GM04503 (cell line): ENCODE measurements at regions not wholly inside any gene's neighbourhood (a gene's known extent, or its start where the extent isn't known, plus 50 kb on each side); places are given as distances from the start of the nearest gene placed in this dataset.
"Not testable (repeated sequence)": the region's sequence is repeated elsewhere in the genome, so short reads cannot be mapped to it uniquely, and the experiment has no call there.

Source experiments
- DNase-seq: peaks from one replicate; pipeline ENCODE4 v3.0.0-alpha.2; 2012; ENCODE audit warnings: low read depth

DNA sequence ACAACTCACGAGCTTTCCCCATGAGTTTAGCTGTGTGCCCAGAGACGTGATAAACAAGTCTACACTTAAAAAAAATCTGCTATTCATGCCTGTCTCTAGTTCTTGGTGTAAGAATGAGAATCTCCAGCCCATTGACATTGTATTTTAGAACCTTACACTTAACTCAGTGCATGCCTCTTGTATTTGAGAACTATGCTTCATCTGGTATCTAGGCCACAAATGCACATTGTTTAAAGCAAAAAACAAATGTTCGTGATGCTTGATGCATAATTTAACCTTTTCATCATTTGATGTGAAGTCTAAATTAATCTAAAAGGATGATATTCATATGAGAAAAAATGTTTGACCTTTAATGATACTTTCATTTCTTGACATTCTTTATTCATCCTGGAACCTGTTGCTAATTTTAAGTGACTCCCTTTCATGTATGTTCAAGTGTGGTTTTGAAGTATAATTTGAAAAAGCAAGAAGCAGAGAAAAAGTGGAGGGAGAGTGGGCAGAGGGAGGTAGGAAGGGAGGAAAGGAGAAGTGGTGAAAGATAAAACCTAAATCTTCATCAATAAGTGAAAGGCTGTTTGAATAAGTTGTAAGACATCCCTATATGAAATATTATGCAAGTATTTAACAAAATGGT is 116.9 kb downstream of the PFDN4 start:
- no peak for DNase-seq

DNA sequence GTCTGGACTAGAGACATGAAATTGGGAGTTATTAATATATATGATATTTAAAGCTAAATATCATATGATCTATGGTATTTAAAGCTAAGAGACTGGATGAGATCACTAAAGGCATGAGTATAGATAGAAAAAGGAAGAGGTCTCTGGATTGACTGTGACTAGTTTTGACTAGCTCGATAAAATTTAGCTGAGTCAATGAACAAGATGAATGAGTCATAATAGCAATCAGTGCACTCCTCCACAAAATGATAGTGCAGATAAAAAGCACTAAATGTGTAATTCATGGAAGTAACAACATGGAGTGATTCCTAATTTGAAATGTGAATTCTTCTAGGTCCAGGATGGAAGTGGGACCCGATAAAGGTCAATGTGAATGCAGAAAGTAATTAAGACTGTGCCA is 127.4 kb downstream of the PFDN4 start:
- DNase-seq = no peak

DNA sequence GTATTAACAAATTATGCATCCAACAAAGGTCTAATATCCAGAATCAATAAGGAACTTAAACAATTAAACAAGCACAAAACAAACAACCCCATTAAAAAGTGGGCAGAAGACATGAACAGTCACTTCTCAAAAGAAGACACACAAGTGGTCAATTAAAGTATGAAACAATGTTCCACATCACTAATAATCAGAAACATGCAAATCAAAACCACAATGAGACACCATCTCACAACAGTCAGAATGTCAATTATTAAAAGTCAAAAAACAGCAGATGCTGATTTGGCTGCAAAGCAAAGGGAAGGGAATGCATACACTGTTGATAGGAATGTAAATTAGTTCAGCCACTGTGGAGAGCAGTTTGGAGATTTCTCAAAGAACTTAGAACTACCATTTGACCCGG is 129.3 kb downstream of the PFDN4 start:
- DNase-seq = no peak

- no peak for DNase-seq
Measured at GRCh38 chr20:54339093-54339492, 131.2 kb downstream of the PFDN4 start.

GRCh38 chr20:54340206-54340605 is 132.3 kb downstream of the PFDN4 start:
- no peak for DNase-seq

DNA sequence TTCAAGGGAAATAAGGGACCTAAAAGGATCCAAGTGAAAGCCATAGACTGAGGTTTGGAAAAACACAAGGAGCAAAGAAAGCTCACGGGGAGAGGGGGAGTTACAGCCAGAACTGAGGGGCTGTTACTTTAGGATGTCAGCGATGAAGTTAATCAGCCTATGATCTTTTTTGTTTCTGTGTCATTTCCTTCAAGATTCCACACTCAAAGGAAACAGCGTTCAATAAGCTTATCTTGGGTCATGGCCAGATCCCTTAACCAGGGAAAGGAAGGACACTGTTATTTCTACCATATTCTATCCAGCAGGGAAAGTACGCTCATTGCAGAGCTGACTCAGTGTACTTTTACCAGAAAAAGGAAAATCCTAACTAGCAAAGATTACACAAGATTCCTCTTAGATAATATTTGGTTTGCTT is 132.8 kb downstream of the PFDN4 start:
- DNase-seq = peak; percentile 24

DNA sequence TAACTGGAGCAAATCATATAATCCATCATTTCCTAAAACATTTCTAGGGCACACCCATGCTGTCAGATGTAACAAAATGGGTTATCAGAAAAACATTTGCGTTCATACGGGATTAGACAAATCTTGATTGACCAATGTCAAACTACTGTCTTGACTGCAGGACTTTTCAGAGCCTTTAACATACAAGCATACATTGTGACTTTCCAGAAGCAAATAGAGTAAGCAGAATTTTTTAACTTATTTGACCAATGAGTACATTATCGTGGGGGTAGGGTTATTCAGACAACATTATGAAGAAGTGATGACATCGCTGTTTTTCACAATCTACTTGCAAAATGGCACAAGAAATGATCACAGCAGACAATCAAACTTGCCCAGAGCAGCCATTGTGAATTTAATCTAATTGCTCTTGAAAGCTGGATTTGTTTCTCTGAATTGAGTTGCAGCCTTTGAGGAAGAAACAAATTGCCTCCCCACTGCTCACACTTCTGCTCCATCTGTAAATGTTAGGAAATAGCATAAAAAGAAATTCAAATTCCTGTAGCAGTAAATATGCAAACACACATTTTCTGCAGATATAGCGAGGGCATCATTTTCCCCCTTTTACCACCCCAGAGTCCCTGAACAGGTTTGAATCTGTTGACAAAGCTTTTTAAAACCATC is 133.0 kb upstream of the DOK5 start:
- no peak for DNase-seq

GRCh38 chr20:54343099-54343498 is 132.3 kb upstream of the DOK5 start:
- no peak for DNase-seq

GRCh38 chr20:54343634-54344033 is 131.8 kb upstream of the DOK5 start:
- DNase-seq = no peak

- no peak for DNase-seq
Measured at GRCh38 chr20:54344832-54345231, 130.6 kb upstream of the DOK5 start.

DNA sequence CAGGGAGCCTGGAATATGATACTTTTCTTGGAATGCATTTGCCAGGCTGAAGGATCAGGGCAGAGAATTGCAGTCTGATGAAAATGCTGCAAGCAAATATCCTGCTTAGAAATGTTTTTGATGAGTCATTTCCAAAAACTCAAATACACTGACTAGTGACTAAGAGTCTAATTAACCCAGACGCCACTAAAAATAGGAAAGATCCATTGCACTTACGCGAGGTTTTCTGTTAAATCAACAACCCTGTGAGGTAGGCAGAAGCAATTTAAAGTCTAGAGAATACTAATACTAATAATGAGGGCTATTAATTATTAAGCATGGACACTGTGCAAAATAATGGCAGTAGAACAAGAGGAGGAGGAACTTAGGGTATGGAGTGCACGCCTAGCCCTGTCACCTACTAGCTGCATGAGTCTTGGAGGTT is 130.1 kb upstream of the DOK5 start:
- DNase-seq = peak; percentile 77

- no peak for DNase-seq
Measured at GRCh38 chr20:54345821-54346220, 129.6 kb upstream of the DOK5 start.

DNA sequence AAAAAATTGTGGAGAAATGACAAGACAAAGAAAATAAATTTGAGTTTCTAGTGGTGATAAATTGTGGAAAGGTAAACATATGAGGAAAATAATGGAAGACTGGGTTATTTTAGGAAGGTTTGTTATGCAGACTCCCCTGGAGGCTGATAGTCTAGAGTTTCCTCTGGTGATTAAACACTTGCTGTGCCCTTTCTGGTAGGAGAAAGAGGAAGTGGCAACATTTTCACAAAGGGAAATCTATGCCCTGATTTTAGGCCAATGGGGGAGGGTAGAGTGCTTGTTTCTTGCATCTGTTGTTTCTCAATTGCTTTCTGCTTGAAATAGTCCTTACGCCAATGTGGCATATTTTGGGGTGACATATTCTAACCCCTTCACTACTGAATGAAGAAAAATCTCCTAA is 129.1 kb upstream of the DOK5 start:
- DNase-seq = no peak

DNA sequence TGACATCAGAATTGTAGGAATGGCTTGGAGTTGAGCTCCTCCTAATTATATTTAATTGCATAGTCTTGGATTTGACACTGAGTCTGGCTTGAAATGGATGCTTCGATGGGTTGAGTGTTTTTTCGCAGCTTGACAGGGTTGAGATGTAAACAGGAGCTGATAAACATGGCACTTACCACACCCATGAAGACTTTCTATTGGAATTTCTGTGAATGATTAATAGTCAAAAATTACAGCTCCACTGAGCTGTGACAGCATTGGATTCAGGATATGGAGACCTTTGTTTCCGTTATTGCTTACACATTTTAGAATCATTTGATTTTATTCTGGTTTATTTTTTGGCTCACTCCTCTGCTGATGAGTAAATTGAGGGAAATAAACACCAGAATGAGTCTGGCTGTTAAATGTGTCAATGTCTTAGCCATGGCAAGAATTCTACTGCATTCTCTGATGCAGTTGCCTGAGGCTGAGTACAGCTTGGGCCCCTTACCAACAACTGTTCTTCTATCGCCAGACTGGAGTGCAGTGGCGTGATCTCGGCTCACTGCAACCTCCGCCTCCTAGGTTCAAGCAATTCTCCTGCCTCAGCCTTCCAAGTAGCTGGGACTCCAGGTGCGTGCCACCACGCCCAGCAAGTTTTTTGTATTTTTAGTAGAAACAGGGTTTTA is 128.1 kb upstream of the DOK5 start:
- DNase-seq = no peak

DNA sequence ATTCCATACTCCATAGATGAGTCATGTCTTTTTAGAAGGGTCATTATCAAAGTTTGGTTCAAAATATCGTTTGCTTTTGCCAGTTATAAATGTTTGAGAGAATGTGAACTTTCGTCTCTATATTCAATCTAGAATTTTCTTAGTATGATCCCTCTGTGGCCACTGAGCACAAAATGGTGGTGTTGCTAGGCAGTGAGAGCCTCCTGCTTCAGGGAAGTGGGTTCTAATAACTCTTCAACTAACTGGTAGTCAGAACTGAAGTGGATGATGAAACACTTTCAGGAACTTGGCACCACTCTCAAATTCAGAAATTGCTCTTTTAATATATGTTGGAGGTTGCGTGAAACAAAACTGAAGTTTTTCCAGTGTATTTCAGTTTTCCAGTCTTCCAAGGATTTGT is 125.0 kb upstream of the DOK5 start:
- no peak for DNase-seq

DNA sequence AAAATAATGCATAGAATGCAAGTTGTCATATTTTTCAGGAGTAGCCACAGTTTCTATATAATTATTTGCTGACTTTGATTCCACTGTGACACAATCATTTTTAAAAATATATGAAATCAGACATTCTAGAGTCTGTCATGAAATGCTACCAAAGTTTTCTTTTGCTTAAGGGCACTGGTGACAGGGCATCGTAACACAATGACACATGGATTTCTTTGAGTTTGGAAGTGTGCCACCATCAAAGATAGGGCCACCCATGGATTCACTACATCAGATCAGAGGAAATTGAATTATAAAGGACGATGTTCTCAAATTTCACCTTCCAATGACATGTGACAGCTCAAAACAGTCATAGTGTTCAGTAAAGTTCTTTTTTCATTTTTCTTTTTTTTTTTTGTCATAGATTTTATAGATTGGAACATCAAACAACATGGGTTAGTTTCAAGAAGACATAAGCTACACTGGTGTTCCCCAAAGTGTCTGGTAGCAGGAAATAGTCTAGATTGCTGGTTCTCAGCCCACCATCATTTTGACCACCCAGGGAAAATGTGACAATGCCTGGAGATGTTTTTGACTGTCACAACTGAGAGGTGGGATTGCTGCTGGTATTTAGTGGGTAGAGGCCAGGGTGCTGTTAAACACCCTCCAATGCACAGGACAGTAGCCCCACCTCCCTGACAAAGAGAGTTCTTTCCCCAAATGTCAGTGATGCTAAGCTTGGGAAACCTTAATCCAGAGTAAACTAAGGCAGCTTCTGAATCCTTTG is 123.8 kb upstream of the DOK5 start:
- DNase-seq = no peak

- DNase-seq = not testable (repeated sequence)
Measured at GRCh38 chr20:54352541-54352940, 122.9 kb upstream of the DOK5 start.

DNA sequence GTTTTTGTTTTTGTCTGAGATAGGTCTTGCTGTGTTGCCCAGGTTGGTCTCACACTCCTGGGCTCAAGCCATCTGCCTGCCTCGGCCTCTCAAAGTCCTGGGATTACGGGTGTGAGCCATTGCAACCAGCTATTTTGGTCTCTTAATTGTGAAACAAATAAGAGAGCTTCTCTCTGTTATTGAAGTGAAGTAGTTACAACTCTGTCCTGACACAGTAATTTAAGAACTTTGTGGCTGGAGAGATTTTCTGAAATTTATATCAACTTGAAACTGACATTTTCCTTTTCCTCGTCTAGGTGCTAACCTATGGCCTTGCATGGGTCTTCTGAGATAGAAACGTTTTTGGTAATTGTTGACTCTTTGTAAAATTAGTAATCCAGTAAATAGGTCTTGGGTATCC is 122.1 kb upstream of the DOK5 start:
- no peak for DNase-seq

DNA sequence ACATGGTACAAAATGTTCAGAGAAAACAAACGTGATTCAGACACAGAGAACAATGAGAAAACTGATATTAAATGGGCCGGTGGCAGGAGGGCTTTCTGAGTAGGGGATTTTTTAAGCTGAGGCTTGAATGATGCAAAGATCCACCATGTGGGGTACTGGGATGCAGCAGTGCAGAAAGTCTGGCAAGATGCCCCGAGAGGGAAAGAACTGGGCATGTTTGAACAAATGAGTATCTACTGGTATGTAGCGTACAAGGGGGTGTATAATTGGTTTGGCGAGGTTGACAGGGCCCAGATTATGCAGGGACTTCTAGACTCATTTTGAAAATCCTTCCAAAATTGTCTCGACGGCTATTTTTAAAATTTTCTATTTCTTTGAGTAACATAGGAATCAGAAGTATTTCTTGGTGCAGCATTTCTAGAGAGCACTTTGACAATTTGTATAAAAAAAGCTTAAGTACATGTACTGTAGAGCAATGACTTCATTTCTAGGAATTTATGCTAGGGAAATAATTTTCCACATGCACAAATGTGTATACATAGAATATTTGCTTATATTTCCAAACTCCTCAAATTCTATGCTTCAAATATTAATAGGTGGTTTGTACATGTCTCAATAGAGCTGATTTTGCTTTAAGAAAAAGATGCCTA is 119.6 kb upstream of the DOK5 start:
- no peak for DNase-seq

DNA sequence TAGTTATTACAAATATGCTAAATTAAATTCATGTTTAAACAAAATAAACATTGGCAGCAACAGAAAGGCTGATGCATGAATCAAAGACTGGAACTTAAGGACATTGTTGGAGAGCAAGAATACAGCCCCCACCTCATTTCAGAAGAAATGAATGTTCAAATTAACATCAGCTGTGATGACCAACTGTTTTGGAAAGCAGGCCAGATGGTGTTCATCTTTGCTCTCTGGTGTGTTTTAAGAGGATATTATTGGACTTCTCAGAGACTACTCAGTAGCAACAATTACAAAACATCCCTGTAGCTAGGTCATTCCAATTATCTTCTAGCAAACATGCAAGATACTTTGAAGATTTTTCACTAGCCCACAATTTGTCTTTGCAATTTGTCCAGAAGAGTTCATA is 118.6 kb upstream of the DOK5 start:
- no peak for DNase-seq

DNA sequence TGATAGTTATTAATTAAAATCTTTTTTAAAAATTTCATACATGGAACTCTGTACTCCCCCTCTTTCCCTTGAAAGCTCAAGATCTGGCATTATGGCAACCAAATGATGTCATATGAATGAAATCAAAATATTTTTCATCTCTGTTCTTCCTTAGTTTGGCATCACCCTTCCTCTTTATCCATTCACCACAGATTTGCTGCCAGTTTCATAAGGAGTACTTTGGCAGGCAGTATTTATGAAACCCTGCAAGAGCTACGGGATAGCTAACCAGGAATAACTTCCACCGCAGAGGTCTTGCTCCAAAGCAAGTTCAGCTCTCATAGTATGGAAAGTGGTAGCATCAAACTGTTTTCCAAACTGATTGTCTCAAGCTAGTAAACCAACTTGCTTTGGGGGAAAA is 113.9 kb upstream of the DOK5 start:
- no peak for DNase-seq

DNA sequence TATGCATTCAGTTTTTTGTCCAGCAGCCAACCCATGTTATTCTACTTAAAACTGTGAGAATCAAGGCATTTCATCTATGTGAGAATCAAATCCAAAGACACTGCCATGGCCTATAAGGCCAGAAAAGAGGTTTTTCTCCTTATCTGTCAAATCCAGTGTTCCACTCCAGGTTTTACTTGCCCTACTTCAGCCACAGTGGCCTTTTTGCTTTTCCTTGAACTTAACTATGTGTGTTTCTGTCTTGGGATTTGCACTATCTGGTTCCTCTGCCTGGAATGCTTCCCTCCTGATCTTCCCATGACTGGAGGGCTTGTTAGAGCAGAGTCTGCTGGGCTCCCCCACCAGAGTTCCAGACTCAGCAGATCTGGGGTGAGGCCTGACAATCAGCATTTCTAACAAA is 113.1 kb upstream of the DOK5 start:
- no peak for DNase-seq
